ENCODE measurements at regions not wholly inside any gene's neighbourhood (a gene's known extent, or its start where the extent isn't known, plus 50 kb on each side); places are given as distances from the start of the nearest gene placed in this dataset.
A peak's percentile ranks its signal among the peaks of the same experiment; 100 is the strongest.
"Not testable (repeated sequence)": the region's sequence is repeated elsewhere in the genome, so short reads cannot be mapped to it uniquely, and the experiment has no call there.

- H3K4me1 Mint-ChIP-seq; H3K9me3 Mint-ChIP-seq; DNase-seq; H3K9me3 ChIP-seq (ENCODE audit: low read length); H3K4me3 ChIP-seq (ENCODE audit: low read length); H3K36me3 ChIP-seq (ENCODE audit: insufficient read depth, low read length); H3K27me3 ChIP-seq (ENCODE audit: insufficient read depth, low read length, poor library complexity, severe bottlenecking); H3K4me3 Mint-ChIP-seq; H3K4me1 ChIP-seq (ENCODE audit: insufficient read depth, low read length); POLR2A ChIA-PET; H3K36me3 Mint-ChIP-seq; H3K27ac ChIP-seq (ENCODE audit: low read depth, low read length): not testable (repeated sequence)
- peak overlapping the region in 1 of 8 donors; percentile 3 for H3K27ac Mint-ChIP-seq
- peaks cover 3 to 12% of the 10 kb centered on the region in 2 donors for H3K27me3 Mint-ChIP-seq
- CTCF ChIA-PET = interaction anchor here (1.2 to 1.6 kb wide), 4 partner anchors 8 to 469 kb away, joined by 3 to 5 read pairs (median 4); no protein-coding TSS in a partner anchor
Measured at GRCh38 chr5:34466519-34467388, 189.4 kb upstream of the RAI14 start.

DNA sequence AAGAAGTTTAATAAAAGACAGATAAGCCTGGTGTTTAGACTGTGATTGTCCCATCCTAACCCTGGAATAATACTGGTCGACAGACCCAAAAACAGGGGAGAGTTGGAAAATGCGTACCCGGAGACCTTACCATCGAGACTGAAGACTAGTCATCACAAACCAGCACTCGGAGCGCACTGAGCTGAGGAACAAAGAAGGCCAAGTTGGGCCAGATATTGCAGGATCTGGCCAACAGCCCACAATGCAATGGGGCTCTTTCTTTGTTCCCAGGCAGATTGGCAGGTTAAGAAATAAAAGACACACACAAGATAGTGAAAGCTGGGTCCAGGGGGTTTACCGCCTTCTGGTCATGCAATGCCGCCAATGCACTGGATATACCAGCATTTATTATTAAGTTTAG lies 188.7 kb upstream of the RAI14 start:
- H3K4me1 Mint-ChIP-seq = peaks cover 0 to 5% (median 4%) of the 10 kb centered on the region in 3 donors
- Histone ChIP-seq H3K4me1 (ENCODE audit: insufficient read depth, low read length) (no peaks in the 10 kb centered on the region), H3K27me3 (ENCODE audit: insufficient read depth, low read length, poor library complexity, severe bottlenecking) (no peaks in the 10 kb centered on the region), H3K9me3 (ENCODE audit: low read length) (no peaks in the 10 kb centered on the region), H3K4me3 (ENCODE audit: low read length) (no peak overlapping the region), H3K36me3 (ENCODE audit: insufficient read depth, low read length) (no peaks in the 10 kb centered on the region), H3K27ac (ENCODE audit: low read depth, low read length) (no peak overlapping the region)
- H3K9me3 Mint-ChIP-seq = no peaks in the 10 kb centered on the region
- peaks cover 3 to 12% of the 10 kb centered on the region in 2 donors for H3K27me3 Mint-ChIP-seq
- DNase-seq = no peak
- ChIA-PET CTCF (no interaction called here), POLR2A (no interaction called here)
- no peak overlapping the region for H3K4me3 Mint-ChIP-seq
- no peak overlapping the region for H3K27ac Mint-ChIP-seq
- no peaks in the 10 kb centered on the region for H3K36me3 Mint-ChIP-seq

GRCh38 chr5:34467984-34468383 lies 188.1 kb upstream of the RAI14 start:
- H3K27ac ChIP-seq (ENCODE audit: low read depth, low read length); H3K9me3 ChIP-seq (ENCODE audit: low read length); POLR2A ChIA-PET; H3K27me3 ChIP-seq (ENCODE audit: insufficient read depth, low read length, poor library complexity, severe bottlenecking); H3K36me3 Mint-ChIP-seq; H3K4me1 Mint-ChIP-seq; DNase-seq; CTCF ChIA-PET; H3K4me3 Mint-ChIP-seq; H3K4me3 ChIP-seq (ENCODE audit: low read length); H3K36me3 ChIP-seq (ENCODE audit: insufficient read depth, low read length); H3K4me1 ChIP-seq (ENCODE audit: insufficient read depth, low read length); H3K27ac Mint-ChIP-seq; H3K9me3 Mint-ChIP-seq: not testable (repeated sequence)
- peaks cover 3 to 12% of the 10 kb centered on the region in 2 donors for H3K27me3 Mint-ChIP-seq

GRCh38 chr5:34469971-34470370 lies 186.2 kb upstream of the RAI14 start:
- no peaks in the 10 kb centered on the region for H3K9me3 Mint-ChIP-seq
- Histone ChIP-seq H3K4me3 (ENCODE audit: low read length) (no peak overlapping the region), H3K27me3 (ENCODE audit: insufficient read depth, low read length, poor library complexity, severe bottlenecking) (no peaks in the 10 kb centered on the region), H3K27ac (ENCODE audit: low read depth, low read length) (no peak overlapping the region), H3K36me3 (ENCODE audit: insufficient read depth, low read length) (no peaks in the 10 kb centered on the region), H3K9me3 (ENCODE audit: low read length) (no peaks in the 10 kb centered on the region), H3K4me1 (ENCODE audit: insufficient read depth, low read length) (no peaks in the 10 kb centered on the region)
- H3K4me1 Mint-ChIP-seq = peaks cover 2 to 6% (median 4%) of the 10 kb centered on the region in 3 donors
- POLR2A ChIA-PET = no interaction called here
- no peak for DNase-seq
- no peak overlapping the region for H3K27ac Mint-ChIP-seq
- H3K27me3 Mint-ChIP-seq = peaks cover 3 to 16% of the 10 kb centered on the region in 2 donors
- H3K4me3 Mint-ChIP-seq = no peak overlapping the region
- no peaks in the 10 kb centered on the region for H3K36me3 Mint-ChIP-seq
- CTCF ChIA-PET = interaction anchor here (0.7 kb wide), 1 partner anchor 277 kb away, joined by 3 read pairs; no protein-coding TSS in a partner anchor

DNA sequence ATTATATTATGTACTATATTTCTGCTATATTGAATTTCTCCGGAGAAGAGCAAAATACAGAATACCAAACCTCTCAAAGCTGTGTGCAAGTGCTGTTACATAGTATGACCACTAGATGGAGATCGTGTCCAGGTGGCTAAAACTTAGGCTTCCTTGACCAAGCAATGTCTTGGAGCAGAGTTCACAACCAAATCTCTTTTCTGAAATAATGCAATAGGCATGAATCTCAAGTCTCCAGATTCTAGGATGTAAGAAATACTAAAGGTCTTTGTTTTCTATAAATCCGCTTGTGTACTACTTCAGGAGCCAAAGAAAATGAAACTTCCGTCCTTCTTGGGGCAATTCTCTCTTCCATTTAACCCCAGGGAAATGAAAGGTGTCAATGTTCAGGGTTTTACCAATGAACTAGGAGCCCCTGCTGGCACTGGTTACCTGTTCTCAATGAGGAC lies 181.5 kb upstream of the RAI14 start:
- Mint-ChIP-seq H3K36me3 (no peaks in the 10 kb centered on the region), H3K4me3 (no peak overlapping the region), H3K27ac (no peak overlapping the region), H3K9me3 (no peaks in the 10 kb centered on the region), H3K4me1 (peaks cover 0 to 5% (median 4%) of the 10 kb centered on the region in 3 donors), H3K27me3 (peaks cover 8 to 30% of the 10 kb centered on the region in 2 donors)
- DNase-seq = peak in 1 of 5 donors; percentile 16
- ChIA-PET CTCF (interaction anchor here (1.7 to 1.9 kb wide), 2 partner anchors 9 to 427 kb away, joined by 4 to 5 read pairs; no protein-coding TSS in a partner anchor), POLR2A (no interaction called here)
- Histone ChIP-seq H3K36me3 (ENCODE audit: insufficient read depth, low read length) (no peaks in the 10 kb centered on the region), H3K4me1 (ENCODE audit: insufficient read depth, low read length) (no peaks in the 10 kb centered on the region), H3K4me3 (ENCODE audit: low read length) (no peak overlapping the region), H3K9me3 (ENCODE audit: low read length) (no peaks in the 10 kb centered on the region), H3K27me3 (ENCODE audit: insufficient read depth, low read length, poor library complexity, severe bottlenecking) (no peaks in the 10 kb centered on the region), H3K27ac (ENCODE audit: low read depth, low read length) (no peak overlapping the region)

DNA sequence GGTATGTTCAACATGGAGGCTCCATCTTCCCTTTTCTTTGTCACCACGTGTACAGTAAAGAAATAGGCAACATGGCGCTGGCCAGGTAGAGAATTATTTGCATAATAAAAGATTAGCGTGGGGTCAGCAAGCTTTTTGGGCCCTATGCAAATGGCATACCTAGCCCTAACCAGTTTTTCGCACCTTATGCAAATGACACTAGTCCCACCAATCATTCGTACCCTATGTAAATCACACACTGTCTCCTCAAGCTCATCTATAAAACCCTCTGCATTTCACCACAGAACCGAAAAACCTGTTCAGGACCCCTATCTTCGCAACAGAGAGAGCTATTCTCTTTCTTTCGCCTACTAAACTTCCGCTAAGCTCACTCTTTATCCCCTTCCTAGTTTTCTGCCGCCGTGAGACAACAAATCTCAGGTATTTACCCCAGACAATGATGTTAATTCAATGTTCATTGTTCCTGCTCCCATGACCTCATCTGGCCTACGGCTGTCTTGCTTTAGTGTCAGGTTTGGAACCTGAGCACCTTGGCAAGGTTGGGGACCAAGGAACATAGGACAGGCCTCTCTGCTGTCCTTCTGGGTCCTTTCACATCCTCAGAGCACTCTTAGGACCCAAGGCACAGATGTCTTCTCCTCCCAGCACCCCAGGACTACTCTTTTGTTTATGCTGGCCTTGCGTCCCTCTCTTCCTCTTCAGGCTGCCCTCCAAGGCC lies 180.7 kb upstream of the RAI14 start:
- H3K27ac Mint-ChIP-seq = no peak overlapping the region
- Histone ChIP-seq H3K4me3 (ENCODE audit: low read length) (no peak overlapping the region), H3K4me1 (ENCODE audit: insufficient read depth, low read length) (no peaks in the 10 kb centered on the region), H3K9me3 (ENCODE audit: low read length) (no peaks in the 10 kb centered on the region), H3K36me3 (ENCODE audit: insufficient read depth, low read length) (no peaks in the 10 kb centered on the region), H3K27ac (ENCODE audit: low read depth, low read length) (no peak overlapping the region), H3K27me3 (ENCODE audit: insufficient read depth, low read length, poor library complexity, severe bottlenecking) (no peaks in the 10 kb centered on the region)
- H3K36me3 Mint-ChIP-seq = no peaks in the 10 kb centered on the region
- no peaks in the 10 kb centered on the region for H3K9me3 Mint-ChIP-seq
- ChIA-PET POLR2A (no interaction called here), CTCF (interaction anchor here (1.7 to 2.1 kb wide), 3 partner anchors 9 to 427 kb away, joined by 4 to 13 read pairs (median 5); no protein-coding TSS in a partner anchor)
- no peak overlapping the region for H3K4me3 Mint-ChIP-seq
- peaks cover 13 to 38% of the 10 kb centered on the region in 2 donors for H3K27me3 Mint-ChIP-seq
- no peak for DNase-seq
- H3K4me1 Mint-ChIP-seq = peaks cover 0 to 5% (median 4%) of the 10 kb centered on the region in 3 donors

- no peaks in the 10 kb centered on the region for H3K9me3 ChIP-seq (ENCODE audit: low read length)
- POLR2A ChIA-PET = no interaction called here
- no peaks in the 10 kb centered on the region for H3K36me3 ChIP-seq (ENCODE audit: insufficient read depth, low read length)
- no peak overlapping the region for H3K27ac ChIP-seq (ENCODE audit: low read depth, low read length)
- Mint-ChIP-seq H3K36me3 (no peaks in the 10 kb centered on the region), H3K9me3 (no peaks in the 10 kb centered on the region), H3K4me3 (no peak overlapping the region), H3K27me3 (peaks cover 13 to 53% of the 10 kb centered on the region in 2 donors), H3K27ac (peak overlapping the region in 1 of 8 donors; percentile 33), H3K4me1 (peaks cover 0 to 5% (median 4%) of the 10 kb centered on the region in 3 donors)
- H3K27me3 ChIP-seq (ENCODE audit: insufficient read depth, low read length, poor library complexity, severe bottlenecking) = no peaks in the 10 kb centered on the region
- no peak for DNase-seq
- CTCF ChIA-PET = interaction anchor here (0.8 to 2.1 kb wide), 2 partner anchors 10 to 420 kb away, joined by 3 to 13 read pairs; no protein-coding TSS in a partner anchor
- H3K4me1 ChIP-seq (ENCODE audit: insufficient read depth, low read length) = no peaks in the 10 kb centered on the region
- no peak overlapping the region for H3K4me3 ChIP-seq (ENCODE audit: low read length)
Measured at GRCh38 chr5:34476941-34477565, 179.1 kb upstream of the RAI14 start.

Measured in CD8-positive, alpha-beta memory T cell (primary cell).